GM12891 (cell line): ENCODE measurements at regions not wholly inside any gene's neighbourhood (a gene's known extent, or its start where the extent isn't known, plus 50 kb on each side); places are given as distances from the start of the nearest gene placed in this dataset.
A peak's percentile ranks its signal among the peaks of the same experiment; 100 is the strongest.

Experiments used
- DNase-seq: peaks from one replicate; pipeline ENCODE4 v3.0.0; 2011; ENCODE audit warnings: low spot score; ENCODE audit not compliant: insufficient read length
- FAIRE-seq: peaks from 2 replicates; lab custom pipeline; 2011; peaks lifted over from hg19 to GRCh38; lab: Jason Lieb, UNC
- PAX5 ChIP-seq: IDR thresholded peaks from 2 replicates; pipeline ENCODE4 v1.6.1; 2011; ENCODE audit warnings: low read length, moderate library complexity, mild to moderate bottlenecking; ENCODE audit not compliant: insufficient read depth, severe bottlenecking
- POLR2A ChIP-seq: IDR thresholded peaks from 2 replicates; pipeline ENCODE4 v1.6.1; 2011; ENCODE audit warnings: low read depth, low read length, control low read depth
- POLR2AphosphoS5 ChIP-seq: IDR thresholded peaks from 2 replicates; pipeline ENCODE4 v1.6.1; 2011; ENCODE audit warnings: low read depth, low read length, control low read depth
- POU2F2 ChIP-seq: IDR thresholded peaks from 2 replicates; pipeline ENCODE4 v1.6.1; 2011; ENCODE audit warnings: low read depth, mild to moderate bottlenecking, control low read depth, low read length, moderate library complexity
- SPI1 ChIP-seq: IDR thresholded peaks from 2 replicates; pipeline ENCODE4 v1.6.1; 2011; ENCODE audit warnings: low read depth, low read length, control low read depth
- TAF1 ChIP-seq: IDR thresholded peaks from 2 replicates; pipeline ENCODE4 v1.6.1; 2011; ENCODE audit warnings: low read depth, low read length, control low read depth

DNA sequence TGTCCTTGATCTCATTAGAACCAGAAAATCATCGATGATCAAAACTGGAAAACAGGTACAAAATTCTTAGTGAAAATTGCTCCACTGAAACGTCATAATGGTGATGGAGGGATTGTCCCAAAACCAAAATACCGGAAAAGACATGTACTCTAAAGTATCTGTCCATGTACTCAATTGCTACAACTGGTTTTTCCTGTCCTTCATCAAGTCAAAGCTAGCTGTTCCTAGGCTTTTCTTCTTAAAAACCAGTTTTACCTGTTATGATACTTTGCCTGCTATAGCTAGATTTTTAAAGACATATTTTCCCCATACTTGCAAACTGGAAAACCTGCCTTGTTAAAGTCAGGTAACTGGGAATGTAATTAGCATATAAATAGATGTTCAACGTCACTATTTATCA lies 50.5 kb upstream of the LRRC1 start:
- no peak for TF ChIP-seq PAX5
- no peak for TF ChIP-seq POLR2AphosphoS5
- no peak for TF ChIP-seq TAF1
- TF ChIP-seq SPI1: no peak
- TF ChIP-seq POLR2A: no peak
- TF ChIP-seq POU2F2: no peak
- FAIRE-seq (no peak), DNase-seq (no peak)

DNA sequence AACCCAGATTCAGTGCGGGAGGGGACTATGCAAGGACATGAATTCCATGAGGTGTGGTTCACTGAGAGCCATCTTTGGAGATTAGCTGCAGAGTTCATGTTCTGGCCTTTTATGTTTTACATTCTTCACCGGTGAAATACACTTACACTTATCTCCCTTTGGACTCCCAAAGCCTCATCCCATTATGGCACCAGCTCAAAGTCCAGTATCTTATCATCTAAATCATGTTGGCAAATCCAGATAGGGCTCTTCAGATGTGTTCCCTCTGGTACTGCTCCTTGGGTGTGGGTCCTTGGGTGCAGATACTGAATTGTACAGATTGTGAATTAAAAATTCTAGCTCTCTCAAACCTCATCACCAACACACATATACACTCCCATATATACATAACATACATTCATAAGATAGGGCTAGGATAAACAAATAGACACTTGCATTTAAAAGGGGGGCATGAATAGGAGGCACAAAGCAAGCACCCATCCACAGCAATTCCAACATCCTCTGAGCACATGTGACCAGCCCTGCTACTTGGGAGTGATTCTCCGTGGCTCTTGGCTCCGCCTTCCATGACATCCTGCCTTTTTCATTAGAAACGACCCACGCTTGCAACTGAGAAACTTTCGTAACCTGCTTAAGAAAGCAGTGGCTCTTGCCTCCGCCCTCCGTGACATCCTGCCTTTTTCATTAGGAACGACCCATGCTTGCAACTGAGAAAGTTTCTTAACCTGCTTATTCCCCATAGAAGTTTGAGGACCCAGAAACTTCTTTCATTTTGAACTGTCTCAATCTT lies 53.6 kb upstream of the LRRC1 start:
- FAIRE-seq (no peak), DNase-seq (no peak)
- TF ChIP-seq POLR2AphosphoS5: no peak
- no peak for TF ChIP-seq TAF1
- no peak for TF ChIP-seq POLR2A
- no peak for TF ChIP-seq POU2F2
- TF ChIP-seq SPI1: no peak
- TF ChIP-seq PAX5: no peak

DNA sequence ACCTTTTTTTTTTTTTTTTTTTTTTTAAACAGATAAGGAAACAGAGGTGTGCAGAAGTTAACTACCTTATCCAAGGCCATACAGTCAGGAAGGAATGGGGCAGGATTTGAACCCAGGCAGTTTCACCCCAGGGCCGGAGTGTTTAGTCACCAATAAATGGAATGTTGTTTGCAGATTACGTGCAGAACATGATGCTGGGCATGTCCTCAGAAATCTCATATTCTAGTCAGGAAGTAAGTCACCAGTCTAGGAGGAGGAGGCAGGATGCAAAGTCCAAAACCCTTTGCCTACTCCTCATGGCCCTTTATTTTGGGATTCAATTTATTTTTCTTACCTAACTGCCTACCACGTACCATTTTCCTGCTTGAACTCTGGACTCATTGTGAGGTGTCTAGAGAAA lies 57.1 kb upstream of the LRRC1 start:
- DNase-seq (no peak), FAIRE-seq (no peak)
- no peak for TF ChIP-seq SPI1
- TF ChIP-seq POLR2A: no peak
- TF ChIP-seq PAX5: no peak
- no peak for TF ChIP-seq POU2F2
- no peak for TF ChIP-seq TAF1
- no peak for TF ChIP-seq POLR2AphosphoS5

DNA sequence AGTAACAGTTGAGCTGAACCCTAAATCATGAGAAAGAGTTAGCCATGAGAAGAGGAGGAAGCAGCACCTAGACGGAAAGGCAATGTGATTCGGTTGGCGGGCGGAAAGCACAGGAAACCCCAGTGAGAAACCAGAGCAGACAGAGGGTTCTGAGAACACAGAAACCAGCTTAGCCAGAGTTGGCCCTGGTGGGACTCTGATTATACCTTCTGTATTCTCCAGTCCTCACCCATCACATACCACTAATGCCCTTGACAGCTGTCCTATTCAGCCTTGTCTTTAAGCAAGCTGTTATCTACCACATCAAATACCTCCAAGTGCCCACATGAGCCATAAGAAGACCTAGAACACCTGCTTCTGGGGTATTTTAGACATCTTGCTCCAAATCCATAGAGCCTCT lies 58.9 kb upstream of the LRRC1 start:
- TF ChIP-seq POLR2A (no peak), PAX5 (no peak), POLR2AphosphoS5 (no peak), POU2F2 (no peak), SPI1 (no peak)
- FAIRE-seq (peak; percentile 81), DNase-seq (no peak)

DNA sequence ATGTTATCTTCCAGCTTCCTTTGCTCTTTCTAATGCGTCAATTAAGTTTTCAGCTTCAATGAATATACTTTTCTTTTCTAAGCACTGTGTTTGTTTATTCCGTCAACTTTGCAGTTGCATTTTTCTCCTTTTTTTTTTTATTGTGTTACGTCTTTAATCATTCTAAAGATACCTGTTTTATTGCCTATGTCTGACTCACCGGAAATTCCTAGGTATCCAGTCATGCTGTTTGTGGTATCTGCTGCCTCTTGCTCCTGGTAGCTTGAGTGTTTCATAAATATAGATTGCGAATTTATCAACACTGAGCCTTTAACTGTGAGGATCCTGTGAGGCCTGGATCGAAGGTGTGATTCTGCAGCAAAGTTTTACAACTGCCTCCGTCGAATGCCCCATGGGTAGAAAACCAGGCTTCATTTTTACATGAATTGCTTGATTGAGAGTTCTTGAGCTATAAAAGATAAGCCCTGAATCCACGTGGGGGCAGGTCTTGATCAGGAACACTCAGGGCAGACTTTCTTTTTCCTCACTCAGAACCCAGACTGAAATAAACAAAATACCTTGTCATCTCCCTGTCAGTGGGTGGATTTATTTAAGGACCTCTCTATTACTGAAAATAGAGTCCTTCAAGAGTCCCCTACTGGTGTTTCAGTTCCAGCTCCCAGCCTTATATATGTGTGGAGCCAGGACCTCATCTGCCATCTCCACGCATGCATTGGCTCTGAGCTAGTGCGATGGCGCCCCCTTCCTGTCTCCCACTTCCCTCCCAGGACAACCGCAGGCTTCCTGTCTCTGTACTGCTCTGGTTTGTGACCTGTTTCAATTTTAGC lies 60.1 kb upstream of the LRRC1 start:
- peak; percentile 78 for TF ChIP-seq SPI1
- no peak for TF ChIP-seq POLR2AphosphoS5
- no peak for TF ChIP-seq POLR2A
- FAIRE-seq: peak; percentile 31
- no peak for DNase-seq

DNA sequence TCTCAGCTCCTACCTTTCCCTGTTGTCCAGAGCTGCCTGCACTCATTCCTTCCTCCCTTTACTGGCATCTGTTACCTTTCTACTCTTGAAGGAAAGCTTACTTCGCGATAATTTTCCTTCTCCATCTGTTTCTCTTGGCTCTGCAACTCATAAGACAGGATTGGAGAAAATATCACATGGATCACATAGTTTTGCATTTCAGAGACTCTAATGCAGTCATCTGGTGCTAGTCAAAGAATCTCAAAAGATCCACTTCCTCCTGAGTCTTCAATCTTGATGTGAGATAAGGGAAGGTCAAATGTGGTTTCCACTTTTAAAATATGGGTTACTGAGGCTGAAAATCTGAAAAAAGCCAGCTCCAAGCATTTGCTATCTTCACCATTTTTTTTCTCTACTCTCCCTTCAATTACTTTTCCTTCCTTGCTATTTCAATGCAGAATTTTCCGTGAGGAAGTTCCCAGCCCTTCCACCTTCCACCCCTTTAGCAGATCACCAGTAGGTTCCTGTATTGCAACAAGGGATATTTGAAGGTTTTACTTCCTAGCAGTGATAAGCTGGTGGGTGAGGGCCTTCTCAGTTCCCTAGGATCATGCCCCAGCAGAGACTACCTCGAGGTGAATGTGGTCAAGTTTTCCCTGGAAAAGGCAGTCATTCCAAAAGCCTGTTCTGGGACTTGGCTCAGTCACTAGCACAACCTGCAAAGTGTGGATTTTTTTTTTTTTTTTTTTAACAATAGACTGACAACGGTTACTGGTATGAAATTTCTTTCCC lies 62.8 kb upstream of the LRRC1 start:
- FAIRE-seq: no peak
- TF ChIP-seq POLR2A (no peak), SPI1 (peak; percentile 33; the same call in 1 of the 2 replicates)

DNA sequence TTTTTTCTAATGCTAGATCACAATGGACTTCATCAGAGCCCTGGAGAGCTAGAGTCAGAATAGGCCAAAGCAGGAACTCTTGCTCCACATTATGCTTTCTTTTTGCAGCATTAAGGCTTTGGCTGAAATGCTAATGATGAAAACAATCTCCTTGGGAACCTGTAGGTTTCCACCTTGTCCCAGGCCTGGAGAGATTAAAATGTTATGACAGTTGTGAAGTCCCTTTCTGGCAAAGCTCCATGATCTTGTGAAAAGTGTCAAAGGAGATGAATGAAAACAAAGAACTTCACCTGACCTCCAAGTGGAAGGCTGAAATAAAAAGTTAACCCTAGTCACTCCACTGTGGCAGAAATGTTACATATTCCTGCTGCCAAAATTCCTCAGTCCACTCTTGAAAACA lies 64.0 kb upstream of the LRRC1 start:
- FAIRE-seq: no peak
- TF ChIP-seq POU2F2 (no peak), PAX5 (no peak), TAF1 (no peak), POLR2A (no peak), SPI1 (no peak), POLR2AphosphoS5 (no peak)
- DNase-seq: no peak

More for the DNA sequence above, 62.8 kb upstream of the LRRC1 start:
- DNase-seq: no peak

DNA sequence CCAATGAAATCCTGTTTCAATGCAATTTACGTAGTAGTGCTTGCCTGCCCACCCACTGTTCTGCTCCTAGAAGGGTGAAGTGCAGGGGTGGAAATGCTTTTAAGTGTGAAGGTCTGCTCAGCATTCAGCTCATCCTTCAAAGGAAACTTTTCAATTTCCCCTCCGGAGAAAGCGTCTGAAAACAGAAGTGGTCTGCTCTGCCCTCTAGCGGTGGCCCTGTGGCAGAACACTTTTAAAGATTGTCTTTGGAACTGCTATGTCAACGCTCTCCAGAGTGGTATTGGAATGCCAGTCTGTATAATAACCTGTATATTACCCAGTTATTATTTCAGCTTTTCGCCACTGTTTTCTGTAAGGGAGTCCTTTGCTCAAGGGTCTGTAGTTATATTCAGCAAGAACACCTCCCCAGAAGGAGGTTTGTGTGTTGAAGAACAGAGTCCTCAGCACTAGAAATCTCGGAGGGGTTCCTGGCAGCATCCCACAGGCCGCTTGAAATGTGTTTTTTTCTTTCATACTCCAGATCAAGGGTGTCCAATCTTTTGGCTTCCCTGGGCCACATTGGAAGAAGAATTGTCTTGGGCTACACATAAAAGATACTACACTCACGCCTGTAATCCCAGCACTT lies 63.1 kb upstream of the KLHL31 start:
- FAIRE-seq (peak; percentile 13), DNase-seq (peak; percentile 30)
- TF ChIP-seq POLR2A: no peak
- TF ChIP-seq SPI1: peak; percentile 41; the same call in 1 of the 2 replicates

DNA sequence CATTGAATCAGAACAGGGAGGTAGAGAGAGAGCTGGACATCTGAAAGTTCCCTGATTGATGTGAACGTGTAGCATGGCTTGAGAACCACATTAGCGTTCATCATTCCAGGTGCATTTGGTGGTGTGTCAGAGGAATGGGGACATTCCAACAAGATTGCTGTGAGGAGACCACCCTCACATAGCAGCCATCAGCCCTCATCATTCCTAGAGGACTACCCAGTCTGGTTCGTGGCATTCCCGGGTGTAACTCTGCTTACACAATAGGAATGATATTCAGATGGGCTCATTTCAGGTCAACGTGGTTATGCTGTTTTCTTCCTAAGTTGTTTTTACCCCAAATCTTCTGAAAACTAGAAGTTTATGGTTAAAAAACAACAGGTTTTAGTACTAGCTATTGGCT lies 62.2 kb upstream of the KLHL31 start:
- no peak for TF ChIP-seq POLR2AphosphoS5
- no peak for TF ChIP-seq POU2F2
- no peak for TF ChIP-seq TAF1
- no peak for TF ChIP-seq POLR2A
- no peak for TF ChIP-seq PAX5
- no peak for TF ChIP-seq SPI1
- no peak for DNase-seq
- FAIRE-seq: no peak
